GM12875 (cell line): ENCODE measurements at regions not wholly inside any gene's neighbourhood (a gene's known extent, or its start where the extent isn't known, plus 50 kb on each side); places are given as distances from the start of the nearest gene placed in this dataset.

ENCODE experiments used
- H3K4me3 ChIP-seq: one replicate; pipeline ENCODE4 v1.5.1; 2011; ENCODE audit warnings: low read depth, low read length, control low read depth
- CTCF ChIP-seq: IDR thresholded peaks from 2 replicates; pipeline ENCODE4 v1.5.1; 2011; ENCODE audit warnings: low read depth, mild to moderate bottlenecking, control low read depth, inconsistent platforms, low read length, moderate library complexity, borderline replicate concordance; ENCODE audit not compliant: insufficient read depth

DNA sequence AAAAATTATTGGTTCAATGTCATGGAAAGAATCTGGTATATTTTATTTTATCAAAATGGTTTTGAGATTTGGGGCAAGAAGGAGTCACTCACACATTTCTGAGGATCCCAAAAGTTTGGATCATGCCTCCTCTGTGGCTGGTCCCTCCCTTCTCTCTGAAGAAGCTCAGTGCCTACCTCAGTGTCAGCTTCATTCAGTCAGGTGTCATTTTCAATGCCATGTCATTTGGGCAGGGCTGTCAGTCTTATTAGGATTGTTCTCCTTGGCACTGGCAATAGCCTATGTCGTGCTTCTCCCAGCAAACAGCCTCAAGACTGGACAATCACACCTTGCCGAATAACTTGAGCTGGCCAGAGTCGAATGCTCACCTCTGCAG is 264.5 kb upstream of the CAMK1G start:
- no peak for TF ChIP-seq CTCF
- H3K4me3 ChIP-seq, result no peak overlapping the region

DNA sequence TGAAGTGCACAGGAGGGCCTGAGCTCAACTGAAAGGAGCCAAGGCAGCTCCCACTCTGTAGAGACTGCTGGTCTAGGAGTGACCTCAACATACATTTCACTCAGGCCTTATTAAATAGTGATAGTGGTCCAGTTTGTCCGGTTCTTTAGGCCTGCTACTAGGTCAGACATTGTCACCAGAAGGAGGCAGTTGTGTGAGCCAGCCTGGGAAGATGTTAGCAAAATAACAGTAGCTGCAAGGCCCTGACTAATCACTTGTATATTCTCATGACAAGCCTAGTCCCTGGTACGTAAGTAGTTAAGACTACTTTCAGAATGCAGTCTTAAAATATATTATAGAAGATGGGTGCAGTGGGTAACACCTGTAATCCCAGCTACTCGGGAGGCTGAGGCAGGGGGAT is 264.0 kb upstream of the CAMK1G start:
- no peak overlapping the region for H3K4me3 ChIP-seq
- no peak for TF ChIP-seq CTCF

DNA sequence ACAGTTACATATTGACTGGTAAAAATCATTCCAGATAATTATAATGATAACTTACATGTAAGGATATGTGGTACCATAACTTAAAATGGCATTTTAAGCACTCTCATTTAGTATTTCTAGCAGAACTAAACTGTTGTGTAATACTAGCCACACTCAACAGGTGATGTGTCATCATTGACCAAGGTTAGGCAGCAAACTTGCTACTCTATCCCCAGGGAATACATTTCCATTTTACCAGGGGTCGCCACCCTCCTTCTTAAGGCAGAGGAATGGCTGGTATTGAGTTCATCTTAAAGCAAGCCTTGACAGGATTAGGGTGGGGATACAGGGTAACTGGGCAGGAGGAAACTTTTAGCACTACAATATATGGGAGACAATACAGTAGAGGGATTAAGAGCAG is 259.8 kb upstream of the CAMK1G start:
- TF ChIP-seq CTCF, result no peak

DNA sequence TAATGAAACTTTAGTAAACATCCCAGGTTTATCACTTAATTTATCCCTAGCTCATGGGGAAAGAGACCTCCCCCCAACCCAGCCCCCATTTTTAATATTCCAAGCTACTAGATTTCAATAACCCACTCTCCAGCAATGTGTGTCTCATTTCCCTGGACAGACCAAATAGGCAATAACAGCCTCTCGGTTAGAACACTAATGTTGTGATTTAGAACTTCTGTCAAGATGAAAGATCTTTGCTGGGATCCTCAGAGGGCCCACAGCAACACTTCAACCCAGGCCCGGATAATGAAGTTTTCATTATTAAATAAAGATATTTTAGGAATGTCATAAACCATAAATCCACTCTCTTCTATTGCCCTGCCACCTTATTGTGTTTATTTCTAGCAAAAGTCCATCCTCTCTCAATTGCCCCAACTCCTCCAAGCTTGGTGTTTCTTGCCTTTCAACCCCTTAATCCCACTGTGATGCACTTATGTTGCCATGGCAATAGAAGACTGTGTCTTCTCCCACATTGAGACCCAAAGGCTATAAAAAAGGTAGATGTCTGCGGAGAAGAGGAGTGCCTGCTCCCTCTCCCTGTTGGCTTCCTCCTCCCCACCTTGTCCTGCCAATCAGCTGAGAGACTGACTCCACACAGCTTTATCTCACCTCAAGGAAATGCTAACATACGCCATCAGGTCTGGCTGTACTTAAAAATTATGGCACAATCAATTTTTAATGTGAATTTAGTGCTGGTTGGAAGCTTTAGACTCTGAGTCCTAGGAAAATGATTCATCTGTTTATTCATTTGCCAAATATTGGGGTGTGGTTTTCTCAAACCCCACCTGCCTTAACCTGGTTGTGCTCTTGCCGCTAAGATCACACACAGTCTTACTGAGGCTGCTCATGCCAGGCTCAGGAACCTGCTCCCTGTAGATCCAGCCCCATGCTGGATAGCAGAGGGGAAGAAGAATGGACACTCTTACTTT is 258.3 kb upstream of the CAMK1G start:
- no peak overlapping the region for H3K4me3 ChIP-seq
- no peak for TF ChIP-seq CTCF

More for the DNA sequence above, 259.8 kb upstream of the CAMK1G start:
- H3K4me3 ChIP-seq, result no peak overlapping the region

- TF ChIP-seq CTCF, result no peak
Observed at GRCh38 chr1:209326076-209326475, 257.4 kb upstream of the CAMK1G start.

DNA sequence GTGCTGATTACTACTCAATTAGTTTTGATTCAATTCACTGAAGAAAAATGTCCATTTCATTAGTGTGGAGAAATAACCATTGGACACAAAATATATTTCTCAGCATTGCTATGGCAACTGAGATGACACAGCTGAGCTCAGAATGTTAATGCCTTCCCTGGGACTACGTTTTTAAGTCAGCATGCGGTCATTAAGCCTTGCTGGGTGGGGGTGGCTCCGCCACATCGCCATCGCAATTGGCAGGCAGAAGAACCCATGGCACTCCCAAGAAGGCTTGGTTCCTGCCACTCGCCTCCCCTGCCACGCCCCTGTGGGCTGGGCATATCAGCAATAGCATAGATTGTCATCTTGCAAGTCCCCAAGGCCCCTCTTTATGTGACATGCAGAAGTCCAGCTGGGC is 256.7 kb upstream of the CAMK1G start:
- TF ChIP-seq CTCF, result no peak

More at GRCh38 chr1:209326076-209326475, 257.4 kb upstream of the CAMK1G start:
- no peak overlapping the region for H3K4me3 ChIP-seq

DNA sequence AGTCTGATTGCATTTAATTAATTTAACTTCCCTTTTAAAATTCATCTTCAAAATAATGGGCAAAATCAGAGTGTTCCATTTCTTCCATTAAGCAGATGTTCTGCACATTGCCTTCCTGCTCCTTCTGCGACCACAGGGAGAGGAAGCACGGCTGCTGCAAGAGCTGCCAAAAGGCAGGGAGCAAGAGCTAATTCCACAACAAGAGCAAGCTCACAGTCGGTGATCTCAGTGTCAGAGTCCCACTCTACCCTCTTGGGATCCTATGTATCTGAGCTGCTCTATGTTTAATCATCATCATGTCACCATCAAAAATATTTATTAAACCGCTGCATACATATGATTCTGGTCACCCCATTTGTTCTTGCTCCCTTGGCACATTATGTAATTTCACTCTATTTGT is 255.3 kb upstream of the CAMK1G start:
- TF ChIP-seq CTCF, result no peak
- H3K4me3 ChIP-seq, result no peak overlapping the region

More for the DNA sequence above, 256.7 kb upstream of the CAMK1G start:
- H3K4me3 ChIP-seq, result no peak overlapping the region
